Calu3 (cell line): ENCODE measurements at regions not wholly inside any gene's neighbourhood (a gene's known extent, or its start where the extent isn't known, plus 50 kb on each side); places are given as distances from the start of the nearest gene placed in this dataset.
"Not testable (repeated sequence)": the region's sequence is repeated elsewhere in the genome, so short reads cannot be mapped to it uniquely, and the experiment has no call there.

Source experiments
- BruUV-seq: library from RNA; stranded (reverse); fragments of 400-500 nt; replicated peaks from 2 replicates; lab custom pipeline; 2021; lab: Mats Ljungman, UMichigan
- CTCF ChIA-PET: fragments of 300-600 bp; sonication (Branson Sonifier 250); formaldehyde crosslinking; loops from one replicate; lab custom pipeline; 2022; ENCODE audit warnings: antibody characterized with exemption; lab: Charles Lee
- DNase-seq: peaks from one replicate; pipeline ENCODE4 v3.0.0; 2022
- H3K27ac Mint-ChIP-seq: one replicate; pipeline ENCODE4 v1.8.0; 2022; ENCODE audit warnings: mixed read lengths; ENCODE audit not compliant: unreplicated experiment
- H3K27me3 Mint-ChIP-seq: one replicate; pipeline ENCODE4 v1.8.0; 2022; ENCODE audit warnings: mixed read lengths; ENCODE audit not compliant: unreplicated experiment
- H3K36me3 Mint-ChIP-seq: one replicate; pipeline ENCODE4 v1.8.0; 2022; ENCODE audit warnings: mild to moderate bottlenecking, moderate library complexity, mixed read lengths; ENCODE audit not compliant: insufficient read depth, unreplicated experiment
- H3K4me1 Mint-ChIP-seq: one replicate; pipeline ENCODE4 v1.8.0; 2022; ENCODE audit warnings: mild to moderate bottlenecking, low read depth, mixed read lengths; ENCODE audit not compliant: unreplicated experiment
- H3K4me3 Mint-ChIP-seq: one replicate; pipeline ENCODE4 v1.8.0; 2022; ENCODE audit warnings: mild to moderate bottlenecking, low read depth, moderate library complexity, mixed read lengths; ENCODE audit not compliant: unreplicated experiment
- H3K9me3 Mint-ChIP-seq: one replicate; pipeline ENCODE4 v1.8.0; 2022; ENCODE audit warnings: low read depth, mixed read lengths; ENCODE audit not compliant: unreplicated experiment
- CTCF ChIP-seq: fragments of 200-600 bp; IDR thresholded peaks from one replicate; pipeline ENCODE4 v1.8.0; 2022; ENCODE audit warnings: antibody characterized with exemption; ENCODE audit not compliant: unreplicated experiment
- intact Hi-C: fragments of 100-400 bp; cut with micrococcal nuclease; formaldehyde crosslinking; loops from one replicate; pipeline ENCODE4 v1.10.0; 2022; ENCODE audit not compliant: unreplicated experiment

- Mint-ChIP-seq H3K27me3 (no peaks in the 10 kb centered on the region), H3K4me1 (no peaks in the 10 kb centered on the region), H3K27ac (no peak overlapping the region), H3K4me3 (no peak overlapping the region), H3K36me3 (no peaks in the 10 kb centered on the region), H3K9me3 (no peaks in the 10 kb centered on the region)
- no TSS peak for BruUV-seq
- CTCF ChIA-PET, result no interaction called here
- no peak for TF ChIP-seq CTCF
- intact Hi-C loops, result no loop called here
- DNase-seq, result no peak
These were observed 262.9 kb upstream of the PTPRD start for GRCh38 chr9:10875752-10876151.

GRCh38 chr9:10876333-10876732 lies 263.5 kb upstream of the PTPRD start:
- intact Hi-C loops, result no loop called here
- Mint-ChIP-seq H3K36me3 (no peaks in the 10 kb centered on the region), H3K4me1 (no peaks in the 10 kb centered on the region), H3K4me3 (no peak overlapping the region), H3K27ac (no peak overlapping the region), H3K9me3 (no peaks in the 10 kb centered on the region), H3K27me3 (no peaks in the 10 kb centered on the region)
- no peak for DNase-seq
- CTCF ChIA-PET, result no interaction called here
- no TSS peak for BruUV-seq
- no peak for TF ChIP-seq CTCF

- H3K36me3 Mint-ChIP-seq, CTCF ChIA-PET, intact Hi-C loops, H3K27ac Mint-ChIP-seq, H3K9me3 Mint-ChIP-seq, DNase-seq, BruUV-seq, H3K4me1 Mint-ChIP-seq, H3K4me3 Mint-ChIP-seq, H3K27me3 Mint-ChIP-seq: not testable (repeated sequence)
These were observed 277.5 kb upstream of the PTPRD start for GRCh38 chr9:10890266-10890665.

- Mint-ChIP-seq H3K9me3 (peaks cover 7% of the 10 kb centered on the region), H3K36me3 (no peaks in the 10 kb centered on the region), H3K4me1 (no peaks in the 10 kb centered on the region), H3K4me3 (no peak overlapping the region), H3K27ac (no peak overlapping the region), H3K27me3 (no peaks in the 10 kb centered on the region)
- DNase-seq, result no peak
- CTCF ChIA-PET, result no interaction called here
- BruUV-seq, result no TSS peak
- no peak for TF ChIP-seq CTCF
- intact Hi-C loops, result no loop called here
These were observed 286.7 kb upstream of the PTPRD start for GRCh38 chr9:10899509-10899908.

- CTCF ChIA-PET, result no interaction called here
- H3K4me1 Mint-ChIP-seq, result no peaks in the 10 kb centered on the region
- H3K27me3 Mint-ChIP-seq, result no peaks in the 10 kb centered on the region
- H3K36me3 Mint-ChIP-seq, result no peaks in the 10 kb centered on the region
- no peak for TF ChIP-seq CTCF
- intact Hi-C loops, result no loop called here
- no peak overlapping the region for H3K4me3 Mint-ChIP-seq
- no TSS peak for BruUV-seq
- DNase-seq, result no peak
- H3K27ac Mint-ChIP-seq, result no peak overlapping the region
- peaks cover 10% of the 10 kb centered on the region for H3K9me3 Mint-ChIP-seq
These were observed 291.2 kb upstream of the PTPRD start for GRCh38 chr9:10903969-10904368.
